ENCODE measurements at regions not wholly inside any gene's neighbourhood (a gene's known extent, or its start where the extent isn't known, plus 50 kb on each side); places are given as distances from the start of the nearest gene placed in this dataset.

DNA sequence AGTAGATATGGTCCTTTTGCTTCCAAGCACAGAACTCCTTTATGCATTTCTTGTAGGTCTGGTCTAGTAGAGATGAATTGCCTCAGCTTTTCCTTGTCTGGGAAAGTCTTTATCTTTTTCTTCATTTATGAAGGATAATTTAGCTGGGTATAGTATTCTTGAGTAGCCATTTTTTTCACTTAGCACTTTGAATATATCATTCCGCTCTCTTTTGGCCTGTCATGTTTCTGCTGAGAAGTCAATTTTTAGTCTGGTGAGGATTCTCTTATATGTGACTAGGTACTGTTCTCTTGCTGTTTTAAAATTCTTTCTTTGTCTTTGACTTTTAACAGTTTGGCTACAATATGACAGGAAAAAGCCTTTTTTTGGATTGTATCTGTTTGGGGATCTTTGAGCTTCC lies 68.6 kb upstream of the IMMP2L start:
- H3K4me3 ChIP-seq = no peak overlapping the region
- no peaks in the 10 kb centered on the region for H3K36me3 ChIP-seq
- H3K4me1 ChIP-seq = no peaks in the 10 kb centered on the region
- H3K27me3 ChIP-seq = no peaks in the 10 kb centered on the region
- TF ChIP-seq POLR2A (IDR thresholded peaks at IDR 0.05) (no peak), POLR2AphosphoS5 (IDR thresholded peaks at IDR 0.05) (no peak), EP300 (IDR thresholded peaks at IDR 0.05) (no peak)
- TF ChIP-seq, protein P1, sequence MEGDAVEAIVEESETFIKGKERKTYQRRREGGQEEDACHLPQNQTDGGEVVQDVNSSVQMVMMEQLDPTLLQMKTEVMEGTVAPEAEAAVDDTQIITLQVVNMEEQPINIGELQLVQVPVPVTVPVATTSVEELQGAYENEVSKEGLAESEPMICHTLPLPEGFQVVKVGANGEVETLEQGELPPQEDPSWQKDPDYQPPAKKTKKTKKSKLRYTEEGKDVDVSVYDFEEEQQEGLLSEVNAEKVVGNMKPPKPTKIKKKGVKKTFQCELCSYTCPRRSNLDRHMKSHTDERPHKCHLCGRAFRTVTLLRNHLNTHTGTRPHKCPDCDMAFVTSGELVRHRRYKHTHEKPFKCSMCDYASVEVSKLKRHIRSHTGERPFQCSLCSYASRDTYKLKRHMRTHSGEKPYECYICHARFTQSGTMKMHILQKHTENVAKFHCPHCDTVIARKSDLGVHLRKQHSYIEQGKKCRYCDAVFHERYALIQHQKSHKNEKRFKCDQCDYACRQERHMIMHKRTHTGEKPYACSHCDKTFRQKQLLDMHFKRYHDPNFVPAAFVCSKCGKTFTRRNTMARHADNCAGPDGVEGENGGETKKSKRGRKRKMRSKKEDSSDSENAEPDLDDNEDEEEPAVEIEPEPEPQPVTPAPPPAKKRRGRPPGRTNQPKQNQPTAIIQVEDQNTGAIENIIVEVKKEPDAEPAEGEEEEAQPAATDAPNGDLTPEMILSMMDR (IDR thresholded peaks at IDR 0.05) = no peak
- ATAC-seq = no peak
- peaks cover 0 to 20% (median 0%) of the 10 kb centered on the region in 3 donors for H3K9me3 ChIP-seq
- H3K27ac ChIP-seq = no peak overlapping the region
- 89 to 100% methylated on average over 1 of the region's 1 CpG for WGBS, 2 donors (ENCODE audit: low coverage in 1 of 2)

DNA sequence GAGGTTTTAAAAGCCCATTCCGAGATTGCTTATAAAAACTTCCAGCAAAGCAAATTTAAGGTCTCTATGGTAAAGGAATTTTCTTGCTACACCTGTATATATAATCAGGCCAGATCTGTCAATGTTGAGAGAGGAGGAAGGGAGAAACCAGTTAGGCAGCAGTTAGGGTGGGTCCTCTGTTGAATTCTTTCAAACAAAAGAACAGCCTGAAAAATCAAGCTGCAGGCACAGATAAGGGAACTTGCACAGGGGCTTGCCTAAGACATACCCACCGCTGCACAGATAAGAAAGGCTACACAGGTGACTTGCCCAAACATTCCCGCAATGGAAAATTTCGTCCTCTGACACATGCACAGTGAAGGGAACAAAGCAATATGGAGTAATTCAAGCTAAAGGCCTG lies 59.8 kb upstream of the IMMP2L start:
- Histone ChIP-seq H3K4me1 (no peaks in the 10 kb centered on the region), H3K4me3 (no peak overlapping the region), H3K27ac (no peak overlapping the region), H3K9me3 (no peaks in the 10 kb centered on the region), H3K36me3 (no peaks in the 10 kb centered on the region), H3K27me3 (no peaks in the 10 kb centered on the region)
- WGBS, 2 donors (ENCODE audit: low coverage in 1 of 2) = 80 to 85% methylated on average over 2 to 3 of the region's 4 CpGs
- ATAC-seq = no peak
- TF ChIP-seq, protein P1 (IDR thresholded peaks at IDR 0.05) = no peak
- TF ChIP-seq EP300 (IDR thresholded peaks at IDR 0.05) (no peak), POLR2A (IDR thresholded peaks at IDR 0.05) (no peak), POLR2AphosphoS5 (IDR thresholded peaks at IDR 0.05) (no peak)
